HG02981 (cell line): ENCODE measurements at regions not wholly inside any gene's neighbourhood (a gene's known extent, or its start where the extent isn't known, plus 50 kb on each side); places are given as distances from the start of the nearest gene placed in this dataset.

ENCODE experiments used
- ATAC-seq: cut with Tn5 transposase; IDR thresholded peaks from one replicate; pipeline ENCODE4 v1.9.1; 2021; ENCODE audit warnings: mild to moderate bottlenecking, moderate library complexity; ENCODE audit not compliant: unreplicated experiment

DNA sequence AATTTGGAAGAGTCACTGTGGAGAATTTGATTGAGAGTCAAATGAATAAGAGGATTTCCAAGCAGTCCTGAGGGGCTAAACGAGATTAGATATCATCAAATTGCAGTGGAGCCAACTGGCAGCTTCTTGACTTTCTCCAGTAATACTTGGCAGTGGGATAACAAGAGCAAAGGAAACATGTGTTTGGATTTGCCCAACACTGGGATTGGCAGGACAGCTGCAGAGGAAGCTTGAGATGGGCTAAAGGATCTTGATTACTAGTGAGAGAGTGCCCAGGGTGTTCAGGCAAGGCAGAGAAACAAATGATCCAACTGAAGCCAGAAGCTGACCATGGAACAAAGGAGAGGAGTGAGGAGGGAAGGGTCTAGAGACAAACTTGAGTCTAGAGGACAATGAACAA lies 356.0 kb upstream of the ISL1 start:
- ATAC-seq: no peak

- ATAC-seq: no peak
Observed at GRCh38 chr5:51028394-51028793, 354.9 kb upstream of the ISL1 start.

DNA sequence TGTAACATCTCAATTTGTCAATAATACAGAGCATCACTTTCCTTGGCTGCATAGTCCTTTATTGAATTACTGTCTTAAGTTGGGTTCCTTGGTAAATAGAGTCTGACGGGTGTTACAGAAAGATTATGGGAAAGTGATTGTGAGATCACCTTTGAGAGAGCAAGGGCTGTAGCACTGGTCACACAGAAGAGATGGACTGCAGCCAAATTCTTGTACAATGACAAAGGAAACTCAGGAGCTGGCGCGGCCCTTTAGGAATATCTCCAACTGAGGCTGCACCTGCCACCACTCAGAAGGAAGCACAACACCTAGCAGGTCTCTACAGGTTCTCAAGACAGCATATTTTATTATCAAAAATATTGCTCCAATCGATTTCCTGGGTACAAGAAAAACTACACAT lies 350.0 kb upstream of the ISL1 start:
- no peak for ATAC-seq

GRCh38 chr5:51034222-51034901 lies 348.9 kb upstream of the ISL1 start:
- no peak for ATAC-seq

- no peak for ATAC-seq
Observed at GRCh38 chr5:51039424-51040329, 343.6 kb upstream of the ISL1 start.

GRCh38 chr5:51043745-51044144 lies 339.5 kb upstream of the ISL1 start:
- no peak for ATAC-seq

DNA sequence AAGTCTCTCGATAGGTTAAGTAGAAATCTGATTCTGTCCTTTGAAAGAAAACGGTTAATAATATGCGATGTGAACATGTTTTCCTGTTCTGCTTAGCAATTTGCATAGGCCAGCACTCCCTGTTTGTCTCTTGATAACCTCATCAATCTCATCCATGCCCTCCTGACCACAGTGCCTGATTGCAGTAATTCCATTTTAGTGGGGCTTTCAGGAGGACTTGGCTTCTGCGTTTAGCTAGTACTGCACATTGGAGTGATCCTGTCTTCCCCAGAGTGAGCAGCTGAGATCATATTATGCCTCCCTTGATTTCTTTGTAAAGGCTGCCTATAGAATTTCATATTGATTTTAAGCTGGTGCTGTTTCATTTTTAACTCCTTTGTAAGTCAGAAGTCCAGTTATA lies 335.9 kb upstream of the ISL1 start:
- no peak for ATAC-seq

DNA sequence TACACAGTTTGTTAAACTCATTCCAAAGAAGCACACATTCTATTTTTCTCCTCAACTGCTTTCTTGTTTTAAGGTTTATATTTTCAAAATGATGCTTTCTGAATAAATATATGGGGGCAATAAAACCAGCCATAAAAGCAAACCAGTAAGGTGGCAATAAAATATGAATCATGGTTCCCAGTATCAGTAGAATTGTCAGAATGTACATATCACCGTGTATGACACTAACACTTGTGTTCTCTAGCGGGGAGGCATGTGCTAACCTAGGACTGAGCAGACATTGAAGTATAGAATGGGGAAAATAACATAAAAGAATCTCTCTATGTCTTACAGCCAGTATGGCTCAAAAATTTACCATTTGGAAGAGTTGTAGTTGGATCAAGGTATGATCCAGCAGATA lies 329.9 kb upstream of the ISL1 start:
- no peak for ATAC-seq

GRCh38 chr5:51060953-51061352 lies 322.3 kb upstream of the ISL1 start:
- ATAC-seq: no peak

DNA sequence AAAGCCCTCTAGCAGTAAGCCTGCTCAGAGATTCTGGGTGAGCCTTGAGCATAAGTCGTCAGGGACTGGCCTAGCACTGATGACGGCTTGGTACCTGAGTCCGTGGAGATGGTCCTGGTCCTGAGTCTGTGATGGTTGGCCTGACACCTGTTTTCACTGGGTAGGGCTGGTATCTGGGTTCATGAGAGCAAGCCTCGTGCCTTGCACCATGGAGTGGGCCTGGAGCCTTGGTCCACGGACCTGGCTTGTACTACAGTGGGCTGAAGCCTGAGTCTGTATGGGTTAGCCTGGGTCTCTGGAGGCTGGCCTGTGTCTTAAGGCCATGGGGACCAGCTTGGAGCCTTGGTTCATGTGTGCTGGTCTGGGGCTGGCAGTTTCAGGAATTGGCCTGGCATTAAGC lies 310.3 kb upstream of the ISL1 start:
- no peak for ATAC-seq

GRCh38 chr5:51082741-51083140 lies 300.5 kb upstream of the ISL1 start:
- no peak for ATAC-seq

DNA sequence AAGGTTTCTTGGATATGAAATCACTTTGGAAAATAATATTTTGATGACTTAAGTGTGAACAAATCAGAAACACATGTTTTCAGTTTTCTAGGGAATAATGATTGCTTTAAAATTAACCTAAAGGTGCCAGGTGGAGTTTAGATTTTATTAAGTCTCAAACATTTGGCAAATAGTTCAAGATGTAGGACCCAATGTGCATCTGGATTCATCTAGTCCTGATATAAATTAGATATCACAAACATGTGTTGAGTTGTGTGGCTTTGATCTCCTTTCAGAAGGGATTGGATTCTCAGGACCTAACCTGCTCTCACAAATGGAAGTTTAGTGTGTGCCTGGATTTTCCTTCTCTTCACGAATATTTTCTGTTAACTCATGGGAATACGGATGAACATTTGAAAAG lies 291.4 kb upstream of the ISL1 start:
- ATAC-seq: no peak

GRCh38 chr5:51095486-51095885 lies 287.8 kb upstream of the ISL1 start:
- ATAC-seq: no peak

- ATAC-seq: no peak
Observed at GRCh38 chr5:51096859-51097258, 286.4 kb upstream of the ISL1 start.

- no peak for ATAC-seq
Observed at GRCh38 chr5:51099173-51099853, 283.9 kb upstream of the ISL1 start.

GRCh38 chr5:51104556-51104955 lies 278.7 kb upstream of the ISL1 start:
- no peak for ATAC-seq

- no peak for ATAC-seq
Observed at GRCh38 chr5:51109786-51110410, 273.4 kb upstream of the ISL1 start.

- no peak for ATAC-seq
Observed at GRCh38 chr5:51131266-51131665, 252.0 kb upstream of the ISL1 start.

GRCh38 chr5:51138164-51138563 lies 245.1 kb upstream of the ISL1 start:
- no peak for ATAC-seq

DNA sequence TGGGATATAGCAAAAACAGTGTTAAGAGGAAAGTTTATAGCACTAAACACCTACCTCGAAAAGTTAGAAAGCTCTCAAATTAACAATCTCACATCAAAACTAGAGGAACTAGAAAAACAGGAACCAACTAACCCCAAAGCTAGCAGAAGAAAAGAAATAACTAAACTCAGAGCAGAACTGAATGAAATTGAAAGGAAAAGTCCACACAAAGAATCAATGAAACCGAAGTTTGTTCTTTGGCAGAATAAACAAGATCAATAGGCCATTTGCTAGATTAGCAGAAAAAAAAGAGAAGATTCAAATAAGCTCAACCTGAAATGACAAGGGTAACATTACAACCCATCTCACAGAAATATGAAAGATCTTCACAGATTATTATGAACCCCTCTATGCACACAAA lies 234.8 kb upstream of the ISL1 start:
- ATAC-seq: no peak

DNA sequence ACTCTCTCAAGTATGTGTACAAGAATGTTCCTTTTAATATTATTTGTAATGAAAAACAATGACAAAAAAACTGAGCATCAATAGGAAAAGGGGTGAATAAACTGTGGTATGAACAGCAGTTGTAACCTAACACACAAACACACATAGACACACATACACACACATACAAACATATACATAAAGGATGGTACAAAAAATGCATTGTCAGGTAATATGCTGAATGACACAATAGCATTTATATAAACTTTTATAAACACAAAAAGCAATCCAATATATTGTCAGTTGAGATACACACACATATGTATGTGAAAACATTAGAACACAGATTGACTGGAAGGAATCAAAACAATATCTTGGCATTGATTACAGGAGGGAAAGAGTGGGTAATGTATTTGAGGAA lies 227.0 kb upstream of the ISL1 start:
- ATAC-seq: no peak
